Loucy (cell line): ENCODE measurements at regions not wholly inside any gene's neighbourhood (a gene's known extent, or its start where the extent isn't known, plus 50 kb on each side); places are given as distances from the start of the nearest gene placed in this dataset.

Experiments used
- H2AFZ ChIP-seq: fragments of 200-600 bp; sonication (generic); 2 replicates; pipeline ENCODE4 v1.6.0; 2016; ENCODE audit warnings: antibody characterized with exemption, mild to moderate bottlenecking, low read length, moderate library complexity
- H3F3A ChIP-seq: fragments of 200-600 bp; 2 replicates; pipeline ENCODE4 v1.6.0; 2016; ENCODE audit warnings: antibody characterized with exemption, low read depth, mild to moderate bottlenecking
- H3K27me3 ChIP-seq: fragments of 200-600 bp; sonication (generic); 2 replicates; pipeline ENCODE4 v1.6.1; 2014; ENCODE audit warnings: low read length, mild to moderate bottlenecking; ENCODE audit not compliant: insufficient read depth, poor library complexity, severe bottlenecking
- H3K36me3 ChIP-seq: fragments of 200-600 bp; sonication (generic); 2 replicates; pipeline ENCODE4 v1.6.1; 2016; ENCODE audit warnings: low read length; ENCODE audit not compliant: insufficient read depth
- H3K4me1 ChIP-seq: fragments of 200-600 bp; sonication (generic); 2 replicates; pipeline ENCODE4 v1.5.1; 2014; ENCODE audit warnings: low read length, mild to moderate bottlenecking; ENCODE audit not compliant: insufficient read depth, poor library complexity, severe bottlenecking
- H3K4me2 ChIP-seq: fragments of 200-600 bp; sonication (generic); 2 replicates; pipeline ENCODE4 v1.6.0; 2014; ENCODE audit warnings: antibody characterized with exemption, low read length, low read depth, mild to moderate bottlenecking; ENCODE audit not compliant: poor library complexity, severe bottlenecking
- H3K4me3 ChIP-seq: fragments of 200-600 bp; sonication (generic); 2 replicates; pipeline ENCODE4 v1.5.1; 2014; ENCODE audit warnings: low read length, mild to moderate bottlenecking, mixed read lengths; ENCODE audit not compliant: poor library complexity, severe bottlenecking
- H3K79me2 ChIP-seq: fragments of 200-600 bp; sonication (generic); 2 replicates; pipeline ENCODE4 v1.6.1; 2014; ENCODE audit warnings: low read length; ENCODE audit not compliant: insufficient read depth
- H3K9ac ChIP-seq: fragments of 200-600 bp; sonication (generic); 2 replicates; pipeline ENCODE4 v1.6.0; 2014; ENCODE audit warnings: mild to moderate bottlenecking, low read depth, low read length, moderate library complexity; ENCODE audit not compliant: poor library complexity, severe bottlenecking
- H3K9me2 ChIP-seq: fragments of 200-600 bp; sonication (generic); replicated peaks from 2 replicates; pipeline ENCODE4 v1.6.1; 2016; ENCODE audit warnings: low read depth, low read length, mixed read lengths
- H3K9me3 ChIP-seq: fragments of 200-600 bp; sonication (generic); 2 replicates; pipeline ENCODE4 v1.6.1; 2014; ENCODE audit warnings: mild to moderate bottlenecking, antibody characterized with exemption, low read length, low read depth; ENCODE audit not compliant: insufficient read depth
- H4K20me1 ChIP-seq: fragments of 200-600 bp; sonication (generic); 2 replicates; pipeline ENCODE4 v1.6.0; 2014; ENCODE audit warnings: antibody characterized with exemption, low read length, mild to moderate bottlenecking; ENCODE audit not compliant: insufficient read depth, poor library complexity, severe bottlenecking
- EZH2phosphoT487 ChIP-seq: fragments of 200-600 bp; IDR thresholded peaks from 2 replicates; pipeline ENCODE4 v1.6.1; 2018; ENCODE audit warnings: antibody characterized with exemption, mild to moderate bottlenecking, moderate library complexity, borderline replicate concordance
- TF ChIP-seq, protein P1 (sequence below): fragments of 200-600 bp; sonication (generic); conservative IDR thresholded peaks from 2 replicates; pipeline ENCODE4 v1.5.1; 2014; ENCODE audit warnings: mild to moderate bottlenecking, antibody characterized with exemption, low read length

DNA sequence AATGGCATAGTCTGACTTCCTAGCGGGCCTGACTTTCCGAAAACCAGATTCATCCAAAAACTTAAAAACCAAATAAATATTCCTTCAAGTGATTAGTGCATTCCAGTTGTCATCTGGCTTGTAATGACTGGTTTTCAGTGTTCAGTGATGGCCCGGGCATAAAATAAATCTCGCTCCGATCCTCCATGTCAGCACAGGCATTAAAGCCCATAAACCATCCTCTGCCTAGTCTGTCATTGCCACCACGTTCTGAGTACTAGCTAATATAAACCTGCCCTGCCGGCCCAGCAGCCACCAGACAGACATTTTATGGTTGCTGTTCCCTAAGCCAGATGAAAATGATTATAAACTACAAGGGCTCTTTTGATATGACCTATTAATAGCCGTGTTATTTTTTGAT is 232.3 kb upstream of the GMDS start:
- Histone ChIP-seq H3K4me3 (no peak overlapping the region), H3K9me2 (no peaks in the 10 kb centered on the region), H3K27me3 (no peaks in the 10 kb centered on the region), H3K4me2 (no peak overlapping the region), H2AFZ (no peak overlapping the region), H4K20me1 (no peaks in the 10 kb centered on the region), H3K9me3 (peaks cover 6% of the 10 kb centered on the region; the same call in 1 of the 2 replicates), H3K4me1 (no peaks in the 10 kb centered on the region), H3F3A (no peaks in the 10 kb centered on the region), H3K79me2 (no peaks in the 10 kb centered on the region), H3K9ac (no peak overlapping the region), H3K36me3 (no peaks in the 10 kb centered on the region)
- TF ChIP-seq EZH2phosphoT487: no peak
- TF ChIP-seq, protein P1, sequence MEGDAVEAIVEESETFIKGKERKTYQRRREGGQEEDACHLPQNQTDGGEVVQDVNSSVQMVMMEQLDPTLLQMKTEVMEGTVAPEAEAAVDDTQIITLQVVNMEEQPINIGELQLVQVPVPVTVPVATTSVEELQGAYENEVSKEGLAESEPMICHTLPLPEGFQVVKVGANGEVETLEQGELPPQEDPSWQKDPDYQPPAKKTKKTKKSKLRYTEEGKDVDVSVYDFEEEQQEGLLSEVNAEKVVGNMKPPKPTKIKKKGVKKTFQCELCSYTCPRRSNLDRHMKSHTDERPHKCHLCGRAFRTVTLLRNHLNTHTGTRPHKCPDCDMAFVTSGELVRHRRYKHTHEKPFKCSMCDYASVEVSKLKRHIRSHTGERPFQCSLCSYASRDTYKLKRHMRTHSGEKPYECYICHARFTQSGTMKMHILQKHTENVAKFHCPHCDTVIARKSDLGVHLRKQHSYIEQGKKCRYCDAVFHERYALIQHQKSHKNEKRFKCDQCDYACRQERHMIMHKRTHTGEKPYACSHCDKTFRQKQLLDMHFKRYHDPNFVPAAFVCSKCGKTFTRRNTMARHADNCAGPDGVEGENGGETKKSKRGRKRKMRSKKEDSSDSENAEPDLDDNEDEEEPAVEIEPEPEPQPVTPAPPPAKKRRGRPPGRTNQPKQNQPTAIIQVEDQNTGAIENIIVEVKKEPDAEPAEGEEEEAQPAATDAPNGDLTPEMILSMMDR: no peak

DNA sequence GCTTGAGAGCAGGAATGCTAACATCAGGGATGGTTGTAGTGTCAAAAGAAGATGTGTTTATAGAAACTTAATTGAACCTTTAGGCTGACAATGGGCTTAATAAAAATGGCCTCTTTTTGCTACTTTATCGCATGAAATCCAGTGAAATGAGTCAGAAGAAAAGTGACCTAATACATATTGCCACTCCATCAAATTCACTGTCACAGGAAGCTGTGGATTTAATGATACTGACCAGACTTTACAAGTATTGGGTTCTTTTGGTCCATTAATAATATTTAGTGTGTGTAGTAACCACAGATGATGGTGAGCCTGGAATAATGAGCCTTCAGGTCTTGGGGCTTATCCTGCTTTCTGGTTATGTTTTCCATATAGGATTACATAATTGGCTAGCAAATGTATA is 231.8 kb upstream of the GMDS start:
- Histone ChIP-seq H3K9me2 (no peaks in the 10 kb centered on the region), H3K4me2 (no peak overlapping the region), H3K4me1 (no peaks in the 10 kb centered on the region), H3K4me3 (no peak overlapping the region), H3F3A (no peaks in the 10 kb centered on the region), H3K9me3 (peaks cover 2% of the 10 kb centered on the region; the same call in 1 of the 2 replicates), H3K27me3 (no peaks in the 10 kb centered on the region), H3K9ac (no peak overlapping the region), H4K20me1 (no peaks in the 10 kb centered on the region), H3K79me2 (no peaks in the 10 kb centered on the region), H3K36me3 (no peaks in the 10 kb centered on the region), H2AFZ (no peak overlapping the region)
- TF ChIP-seq EZH2phosphoT487: no peak
- TF ChIP-seq, protein P1: no peak

DNA sequence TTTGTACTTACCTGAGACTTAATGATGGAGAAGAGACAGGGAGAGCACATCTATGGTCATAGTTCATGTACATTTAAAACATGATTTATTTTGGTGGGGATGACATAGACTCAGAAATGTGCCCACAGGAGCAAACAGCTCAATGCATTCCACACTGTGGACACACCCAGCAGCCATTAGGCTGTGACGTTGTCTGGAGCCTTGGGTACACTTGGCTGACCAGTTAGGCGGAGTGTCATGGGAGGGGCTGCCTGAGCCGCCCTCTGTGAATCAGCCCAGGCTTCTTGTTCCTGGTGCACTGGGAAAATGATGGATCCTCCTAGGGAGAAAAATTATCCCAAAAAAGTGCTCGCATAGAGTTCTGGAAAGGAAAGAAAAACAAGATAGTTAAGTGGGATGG is 231.0 kb upstream of the GMDS start:
- TF ChIP-seq, protein P1: no peak
- no peak for TF ChIP-seq EZH2phosphoT487
- Histone ChIP-seq H3F3A (no peaks in the 10 kb centered on the region), H3K9me3 (no peaks in the 10 kb centered on the region), H4K20me1 (no peaks in the 10 kb centered on the region), H2AFZ (no peak overlapping the region), H3K79me2 (no peaks in the 10 kb centered on the region), H3K27me3 (no peaks in the 10 kb centered on the region), H3K4me2 (no peak overlapping the region), H3K4me3 (no peak overlapping the region), H3K9me2 (no peaks in the 10 kb centered on the region), H3K4me1 (no peaks in the 10 kb centered on the region), H3K9ac (no peak overlapping the region), H3K36me3 (no peaks in the 10 kb centered on the region)
